K562 (cell line): ENCODE measurements at regions not wholly inside any gene's neighbourhood (a gene's known extent, or its start where the extent isn't known, plus 50 kb on each side); places are given as distances from the start of the nearest gene placed in this dataset.

Experiments
- ATAC-seq: fragments of 200-7000 bp; cut with Tn5 transposase; 3 replicates; pipeline ENCODE4 v1.9.1; 2020; ENCODE audit warnings: moderate library complexity
- BruUV-seq: library from RNA; stranded (reverse); fragments of 400-500 nt; replicated peaks from 2 replicates; lab custom pipeline; 2021; lab: Mats Ljungman, UMichigan
- CTCF ChIA-PET: fragments of 300-600 bp; formaldehyde crosslinking; extraction: SDS; loops from one replicate; lab custom pipeline; 2021; ENCODE audit warnings: low intra/inter-chr PET ratio; lab: Yijun Ruan, JAX
- POLR2A ChIA-PET: fragments of 300-600, 350-650 bp; sonication (Branson Sonifier 250); formaldehyde crosslinking; extraction: SDS; loops from one replicate; lab custom pipeline; 2021; ENCODE audit warnings: antibody characterized with exemption, inconsistent platforms; lab: Yijun Ruan, JAX
- DNase-seq, 4 experiments: peaks; one replicate each; pipeline versions ENCODE4 v3.0.0 to v3.0.0-alpha.2; 2011 to 2018; ENCODE audit warnings: low spot score in 3 of 4, mixed read lengths in 3 of 4; ENCODE audit errors: extremely low read depth in 1 of 4
- FAIRE-seq: peaks from 2 replicates; lab custom pipeline; 2011; peaks lifted over from hg19 to GRCh38; lab: Jason Lieb, UNC
- H2AFZ ChIP-seq: 2 replicates; pipeline ENCODE4 v1.6.0; 2011; ENCODE audit warnings: low read depth, low read length, control low read depth, inconsistent platforms
- H3K27ac ChIP-seq: fragments of 200-600 bp; 3 replicates; pipeline ENCODE4 v1.8.0; 2011; ENCODE audit warnings: low read depth, mild to moderate bottlenecking, control low read depth, inconsistent platforms, low read length, moderate library complexity, mixed read lengths; ENCODE audit errors: extremely low read depth
- H3K27me3 ChIP-seq, 2 experiments: fragments of 300-600 bp in 1 of 2; 2 replicates in 1 of 2; 3 replicates in 1 of 2; pipeline versions ENCODE4 v1.6.0 to v1.8.0; 2011; ENCODE audit warnings: inconsistent platforms in 2 of 2, low read length in 2 of 2, mild to moderate bottlenecking in 1 of 2, mixed read lengths in 1 of 2, moderate library complexity in 1 of 2; ENCODE audit not compliant: control insufficient read depth in 2 of 2, insufficient read depth in 2 of 2
- H3K36me3 ChIP-seq: fragments of 300-600 bp; 3 replicates; pipeline ENCODE4 v1.8.0; 2011; ENCODE audit warnings: mild to moderate bottlenecking, low read length, inconsistent platforms; ENCODE audit not compliant: control insufficient read depth, insufficient read depth
- H3K4me1 ChIP-seq, 2 experiments: fragments of 200-600 bp in 1 of 2; replicated peaks in 1 of 2; 2 replicates in 1 of 2; 3 replicates in 1 of 2; pipeline versions ENCODE4 v1.5.1 to v1.8.0; 2011; ENCODE audit warnings: inconsistent platforms in 2 of 2, low read length in 2 of 2, mild to moderate bottlenecking in 1 of 2, mixed read lengths in 1 of 2, moderate library complexity in 1 of 2; ENCODE audit not compliant: control insufficient read depth in 2 of 2, insufficient read depth in 2 of 2
- H3K4me2 ChIP-seq: 2 replicates; pipeline ENCODE4 v1.6.1; 2011; ENCODE audit warnings: low read length, control low read depth, inconsistent platforms, mixed read lengths; ENCODE audit not compliant: insufficient read depth
- H3K4me3 ChIP-seq: fragments of 200-600 bp; sonication (generic), shearing (Covaris generic); 2 replicates; pipeline ENCODE4 v1.5.1; 2016; ENCODE audit warnings: control low read depth, inconsistent platforms
- H3K79me2 ChIP-seq: fragments of 200-600 bp; 3 replicates; pipeline ENCODE4 v1.8.0; 2011; ENCODE audit warnings: low read length, inconsistent platforms; ENCODE audit not compliant: control insufficient read depth, insufficient read depth
- H3K9ac ChIP-seq, 2 experiments: 2 replicates each; pipeline versions ENCODE4 v1.6.0 to v1.6.1; 2011; ENCODE audit warnings: low read depth in 2 of 2, low read length in 2 of 2, control low read depth in 1 of 2, inconsistent platforms in 1 of 2, mild to moderate bottlenecking in 1 of 2, mixed read lengths in 1 of 2; ENCODE audit not compliant: insufficient read depth in 1 of 2
- H3K9me1 ChIP-seq: one replicate; pipeline ENCODE4 v1.6.0; 2011; ENCODE audit warnings: inconsistent platforms, mild to moderate bottlenecking, low read length, moderate library complexity; ENCODE audit not compliant: control insufficient read depth, insufficient read depth
- H3K9me3 ChIP-seq: replicated peaks from 2 replicates; pipeline ENCODE4 v1.5.1; 2011; ENCODE audit warnings: low read depth, low read length, inconsistent platforms; ENCODE audit not compliant: control insufficient read depth, insufficient read depth
- H4K20me1 ChIP-seq: replicated peaks from 2 replicates; pipeline ENCODE4 v1.6.1; 2011; ENCODE audit warnings: low read length, inconsistent platforms, mixed read lengths; ENCODE audit not compliant: control insufficient read depth, insufficient read depth
- ARHGAP35 ChIP-seq: fragments of 450-650 bp; IDR thresholded peaks from 2 replicates; pipeline ENCODE4 v1.6.1; 2018; ENCODE audit not compliant: partially characterized antibody
- BCL6 ChIP-seq: fragments of 250-450 bp; sonication (Bioruptor Pico); IDR thresholded peaks from 2 replicates; pipeline ENCODE4 v1.4.0; 2020
- EZH2 ChIP-seq: IDR thresholded peaks from 2 replicates; pipeline ENCODE4 v1.6.1; 2012; ENCODE audit warnings: low read depth, mild to moderate bottlenecking, inconsistent platforms, low read length, borderline replicate concordance
- HNRNPK ChIP-seq: fragments of 200-400 bp; formaldehyde crosslinking; IDR thresholded peaks from one replicate; pipeline ENCODE4 v1.6.1; 2018; ENCODE audit warnings: mild to moderate bottlenecking, low read depth, low read length; ENCODE audit not compliant: poor library complexity, severe bottlenecking
- MCM5 ChIP-seq: fragments of 450-650 bp; IDR thresholded peaks from 2 replicates; pipeline ENCODE4 v1.6.1; 2016; ENCODE audit warnings: low read depth
- MEF2A ChIP-seq: IDR thresholded peaks from 2 replicates; pipeline ENCODE4 v1.6.1; 2011; ENCODE audit warnings: low read depth, mild to moderate bottlenecking, low read length, moderate library complexity; ENCODE audit not compliant: control insufficient read depth
- POLR2B ChIP-seq: fragments of 450-650 bp; IDR thresholded peaks from 2 replicates; pipeline ENCODE4 v1.6.1; 2018; ENCODE audit warnings: low read depth; ENCODE audit not compliant: partially characterized antibody
- RBM25 ChIP-seq: fragments of 200-400 bp; formaldehyde crosslinking; IDR thresholded peaks from 2 replicates; pipeline ENCODE4 v1.6.1; 2018; ENCODE audit warnings: low read length, low read depth, moderate library complexity; ENCODE audit not compliant: severe bottlenecking
- RNF219 ChIP-seq: fragments of 250-450 bp; sonication (Bioruptor Pico); IDR thresholded peaks from 2 replicates; pipeline ENCODE4 v1.5.0; 2022; ENCODE audit warnings: mild to moderate bottlenecking
- ZNF75A ChIP-seq: fragments of 450-650 bp; formaldehyde crosslinking; IDR thresholded peaks from 2 replicates; pipeline ENCODE4 v1.4.0; 2020; ENCODE audit warnings: mild to moderate bottlenecking
- WGBS: fragments of 100-300 bp; shearing (Covaris generic); methylation state at CpG from one replicate; pipeline ENCODE4 v1.1.6; 2016; ENCODE audit warnings: low coverage, mixed read lengths; ENCODE audit not compliant: insufficient coverage; ENCODE audit errors: missing lambda C conversion rate; 5-methylcytosine and 5-hydroxymethylcytosine counted together
- in situ Hi-C: fragments of 300-500 bp; cut with MboI; formaldehyde crosslinking; loops from 4 replicates; pipeline ENCODE4 v1.15.0; 2018; ENCODE audit warnings: inconsistent platforms, mixed read lengths
- intact Hi-C: fragments of 100-400 bp; cut with micrococcal nuclease; formaldehyde crosslinking; loops from 2 replicates; pipeline ENCODE4 v1.14.2; 2022

DNA sequence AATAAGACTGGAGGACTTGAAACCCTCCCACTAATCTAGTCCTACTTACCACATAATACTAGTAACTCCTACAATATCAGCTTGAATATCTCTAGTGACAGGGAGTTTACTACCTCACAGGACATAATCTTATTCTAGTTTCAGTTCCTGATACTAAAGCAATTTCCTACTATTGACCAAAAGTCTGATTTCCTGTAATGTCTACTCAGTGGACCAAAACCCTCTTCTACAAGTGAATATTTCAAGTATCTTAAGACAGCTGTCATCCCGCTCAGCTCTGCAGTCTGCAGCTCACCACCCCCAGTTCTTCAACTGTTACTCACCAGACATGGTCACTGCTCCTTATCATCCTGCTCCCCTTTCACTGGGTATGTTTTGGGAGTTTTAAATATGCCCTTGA is 70.8 kb upstream of the TMCC3 start:
- FAIRE-seq (no peak), ATAC-seq (no peak)
- Histone ChIP-seq H3K9me1 (no peaks in the 10 kb centered on the region), H3K79me2 (no peaks in the 10 kb centered on the region), H3K4me3 (no peak overlapping the region), H3K36me3 (no peaks in the 10 kb centered on the region), H3K4me1 (no peaks in the 10 kb centered on the region), H3K4me2 (no peak overlapping the region), H3K27ac (no peak overlapping the region), H2AFZ (no peak overlapping the region), H3K9me3 (no peaks in the 10 kb centered on the region)
- 0% methylated on average over 1 of the region's 1 CpG for WGBS
- in situ Hi-C loops (no loop called here), intact Hi-C loops (no loop called here)
- TF ChIP-seq RNF219 (CRISPR knock-in tag) = no peak
- no peak for TF ChIP-seq POLR2B
- no peak for TF ChIP-seq MCM5
- TF ChIP-seq MEF2A = no peak
- TF ChIP-seq ZNF75A (CRISPR knock-in tag) = no peak
- TF ChIP-seq RBM25 = no peak
- TF ChIP-seq HNRNPK = no peak
- no peak for TF ChIP-seq ARHGAP35
- no peak for TF ChIP-seq EZH2
- no peak for TF ChIP-seq BCL6 (CRISPR knock-in tag)
- TF ChIP-seq, all 486 proteins: peak for 0
- no TSS peak for BruUV-seq
- ChIA-PET CTCF (no interaction called here), POLR2A (no interaction called here)
- Histone ChIP-seq H3K9ac (no peak overlapping the region), H4K20me1 (no peaks in the 10 kb centered on the region; the same call in 1 of the 2 replicates), H3K27me3 (peaks cover 3 to 4% of the 10 kb centered on the region in 2 experiments; a peak in 3 of 5 replicates)
- no peak for DNase-seq
